Thoracic aorta (tissue), 2 donors: ENCODE measurements at regions not wholly inside any gene's neighbourhood (a gene's known extent, or its start where the extent isn't known, plus 50 kb on each side); places are given as distances from the start of the nearest gene placed in this dataset.

Experiments used
- ATAC-seq: fragments of 150-250 bp; one replicate; pipeline ENCODE4 v1.8.0; 2017; ENCODE audit warnings: low read depth; ENCODE audit not compliant: insufficient number of reproducible peaks, low FRiP score
- DNase-seq: peaks from one replicate; pipeline ENCODE4 v3.0.0-alpha.2; 2020; ENCODE audit warnings: low spot score
- H3K27ac ChIP-seq, 2 donors: fragments of 200-600 bp; sonication (generic); 1 replicate in 1 of 2; 2 replicates in 1 of 2; pipeline ENCODE4 v1.5.1; 2016; ENCODE audit warnings: mild to moderate bottlenecking in 2 of 2, moderate library complexity in 2 of 2
- H3K27me3 ChIP-seq: fragments of 200-600 bp; sonication (generic); replicated peaks from 2 replicates; pipeline ENCODE4 v1.6.0; 2016; ENCODE audit warnings: mild to moderate bottlenecking; ENCODE audit not compliant: insufficient read depth
- H3K36me3 ChIP-seq: fragments of 200-600 bp; sonication (generic); one replicate; pipeline ENCODE4 v1.5.1; 2016
- H3K4me1 ChIP-seq, 2 donors: fragments of 200-600 bp; sonication (generic); 1 replicate in 1 of 2; 2 replicates in 1 of 2; pipeline versions ENCODE4 v1.5.1 to v1.6.0; 2016; ENCODE audit warnings: low read depth in 2 of 2, mild to moderate bottlenecking in 1 of 2; ENCODE audit not compliant: control insufficient read depth in 1 of 2
- H3K4me3 ChIP-seq: fragments of 200-600 bp; sonication (generic); 2 replicates; pipeline ENCODE4 v1.5.1; 2016; ENCODE audit warnings: mild to moderate bottlenecking
- H3K9me3 ChIP-seq: fragments of 200-600 bp; sonication (generic); 2 replicates; pipeline ENCODE4 v1.5.1; 2016
- TF ChIP-seq, protein P1 (sequence below): fragments of 200-600 bp; sonication (generic); IDR thresholded peaks from one replicate; pipeline ENCODE4 v1.5.1; 2019; ENCODE audit warnings: antibody characterized with exemption

DNA sequence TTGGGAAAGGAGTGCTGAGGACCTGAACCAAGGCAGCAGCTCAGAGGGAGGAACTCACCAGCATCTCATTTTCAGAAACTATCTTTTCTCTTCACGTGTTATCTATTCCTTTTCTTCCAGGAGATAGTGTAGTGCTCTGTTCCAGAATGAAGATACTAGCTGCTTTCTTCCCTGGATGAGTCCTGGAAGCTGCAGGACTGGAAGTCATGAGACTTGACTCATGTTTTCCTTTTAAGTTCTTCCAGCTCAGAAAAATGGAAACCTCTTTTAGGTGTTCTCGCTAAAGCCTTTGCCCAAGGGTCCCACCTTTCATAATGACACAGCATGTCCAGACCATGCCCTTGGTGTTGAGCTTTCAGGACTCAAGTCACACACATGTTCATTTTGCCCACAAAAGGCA lies 106.7 kb downstream of the UNC5CL start:
- no peak overlapping the region for H3K4me3 ChIP-seq
- DNase-seq (no peak), ATAC-seq (no peak)
- no peaks in the 10 kb centered on the region for H3K4me1 ChIP-seq
- H3K27me3 ChIP-seq, result no peaks in the 10 kb centered on the region
- H3K9me3 ChIP-seq, result no peaks in the 10 kb centered on the region
- no peaks in the 10 kb centered on the region for H3K36me3 ChIP-seq
- TF ChIP-seq, protein P1, sequence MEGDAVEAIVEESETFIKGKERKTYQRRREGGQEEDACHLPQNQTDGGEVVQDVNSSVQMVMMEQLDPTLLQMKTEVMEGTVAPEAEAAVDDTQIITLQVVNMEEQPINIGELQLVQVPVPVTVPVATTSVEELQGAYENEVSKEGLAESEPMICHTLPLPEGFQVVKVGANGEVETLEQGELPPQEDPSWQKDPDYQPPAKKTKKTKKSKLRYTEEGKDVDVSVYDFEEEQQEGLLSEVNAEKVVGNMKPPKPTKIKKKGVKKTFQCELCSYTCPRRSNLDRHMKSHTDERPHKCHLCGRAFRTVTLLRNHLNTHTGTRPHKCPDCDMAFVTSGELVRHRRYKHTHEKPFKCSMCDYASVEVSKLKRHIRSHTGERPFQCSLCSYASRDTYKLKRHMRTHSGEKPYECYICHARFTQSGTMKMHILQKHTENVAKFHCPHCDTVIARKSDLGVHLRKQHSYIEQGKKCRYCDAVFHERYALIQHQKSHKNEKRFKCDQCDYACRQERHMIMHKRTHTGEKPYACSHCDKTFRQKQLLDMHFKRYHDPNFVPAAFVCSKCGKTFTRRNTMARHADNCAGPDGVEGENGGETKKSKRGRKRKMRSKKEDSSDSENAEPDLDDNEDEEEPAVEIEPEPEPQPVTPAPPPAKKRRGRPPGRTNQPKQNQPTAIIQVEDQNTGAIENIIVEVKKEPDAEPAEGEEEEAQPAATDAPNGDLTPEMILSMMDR, result no peak
- H3K27ac ChIP-seq, result no peak overlapping the region

DNA sequence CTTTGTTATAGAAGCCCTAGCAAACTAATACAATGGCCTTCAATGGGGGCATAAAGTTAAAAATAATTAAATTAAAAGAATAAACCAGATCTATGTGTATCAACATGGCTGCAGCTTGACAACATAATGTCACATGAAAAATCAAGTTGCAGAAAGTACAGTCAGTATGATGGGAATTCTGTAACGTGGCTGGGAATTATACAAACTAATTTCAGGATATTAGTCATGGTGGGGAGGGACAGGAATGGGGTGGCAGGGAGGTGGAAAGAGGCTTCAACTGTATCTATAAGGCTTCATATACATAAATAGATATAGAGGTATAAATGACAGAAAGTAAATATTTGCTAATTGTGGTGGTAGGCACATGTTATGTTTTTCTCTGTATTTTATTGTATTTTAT lies 107.1 kb downstream of the UNC5CL start:
- H3K4me1 ChIP-seq, result no peaks in the 10 kb centered on the region
- no peak overlapping the region for H3K27ac ChIP-seq
- H3K36me3 ChIP-seq, result no peaks in the 10 kb centered on the region
- no peaks in the 10 kb centered on the region for H3K9me3 ChIP-seq
- no peak overlapping the region for H3K4me3 ChIP-seq
- TF ChIP-seq, protein P1, result no peak
- no peaks in the 10 kb centered on the region for H3K27me3 ChIP-seq
- ATAC-seq (no peak), DNase-seq (no peak)

DNA sequence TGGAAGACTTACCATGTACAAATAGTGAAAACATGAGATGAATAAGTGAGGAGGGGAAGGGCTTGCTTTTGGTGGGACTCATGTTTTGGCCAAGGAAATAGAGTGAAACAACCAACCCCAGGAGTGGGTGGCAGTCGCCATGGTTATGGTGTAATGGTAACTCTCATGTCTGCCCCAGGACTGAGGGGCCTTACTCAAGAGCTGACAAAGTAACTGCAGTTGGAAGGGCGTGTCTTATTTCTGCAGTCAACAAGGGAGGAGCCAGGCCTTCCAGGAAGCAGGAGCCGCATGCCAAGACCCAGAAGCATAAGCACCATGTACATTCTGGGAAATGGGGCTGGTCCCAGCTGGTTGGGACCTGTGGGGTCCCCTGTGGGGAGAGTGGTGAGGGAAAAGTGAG lies 108.5 kb downstream of the UNC5CL start:
- no peak for ATAC-seq
- H3K4me3 ChIP-seq, result no peak overlapping the region
- H3K4me1 ChIP-seq, result no peaks in the 10 kb centered on the region
- no peaks in the 10 kb centered on the region for H3K36me3 ChIP-seq
- no peaks in the 10 kb centered on the region for H3K27me3 ChIP-seq
- TF ChIP-seq, protein P1, result no peak
- no peak overlapping the region for H3K27ac ChIP-seq
- no peaks in the 10 kb centered on the region for H3K9me3 ChIP-seq
- no peak for DNase-seq

DNA sequence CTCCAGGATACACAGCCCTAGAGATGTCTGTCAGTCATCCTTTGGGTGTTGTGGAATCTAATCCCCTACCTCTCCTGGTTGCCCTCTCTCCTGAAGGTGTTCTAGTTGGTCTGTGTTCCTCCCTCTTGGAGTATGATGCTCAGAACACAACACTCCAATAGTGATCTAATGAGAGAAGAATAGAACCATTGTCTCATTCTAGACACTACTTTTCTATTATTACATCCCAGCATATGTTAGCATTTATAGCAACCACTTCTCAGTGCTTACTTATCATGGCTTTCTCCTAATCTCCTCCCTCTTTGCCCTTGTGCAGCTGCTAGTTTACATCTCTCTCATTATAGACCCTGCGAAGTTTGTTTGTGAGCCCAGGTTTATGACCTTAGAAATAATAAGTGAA lies 109.0 kb downstream of the UNC5CL start:
- Histone ChIP-seq H3K27ac (no peak overlapping the region), H3K36me3 (no peaks in the 10 kb centered on the region), H3K27me3 (no peaks in the 10 kb centered on the region), H3K4me3 (no peak overlapping the region), H3K4me1 (no peaks in the 10 kb centered on the region), H3K9me3 (no peaks in the 10 kb centered on the region)
- TF ChIP-seq, protein P1, result no peak
- ATAC-seq, result no peak
- no peak for DNase-seq

DNA sequence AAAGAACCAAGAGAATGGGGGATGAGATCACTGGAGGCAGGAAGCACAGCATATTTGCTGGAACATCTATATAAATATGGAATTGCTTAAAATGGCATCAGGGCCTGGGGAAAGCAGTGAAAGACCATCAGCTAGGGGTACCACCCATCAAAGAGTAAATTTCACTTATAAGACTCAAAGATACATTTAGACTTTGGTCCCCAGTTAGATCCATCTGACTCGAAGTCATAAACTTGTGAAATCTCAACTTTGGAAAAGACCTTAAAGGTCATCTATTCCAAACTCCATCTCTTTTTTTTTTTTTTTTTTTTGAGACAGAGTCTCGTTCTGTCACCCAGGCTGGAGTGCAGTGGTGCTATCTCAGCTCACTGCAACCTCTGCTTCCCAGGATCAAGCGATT lies 109.8 kb downstream of the UNC5CL start:
- H3K27ac ChIP-seq, result no peak overlapping the region
- no peak overlapping the region for H3K4me3 ChIP-seq
- DNase-seq, result no peak
- no peaks in the 10 kb centered on the region for H3K27me3 ChIP-seq
- H3K9me3 ChIP-seq, result no peaks in the 10 kb centered on the region
- H3K4me1 ChIP-seq, result no peaks in the 10 kb centered on the region
- no peaks in the 10 kb centered on the region for H3K36me3 ChIP-seq
- TF ChIP-seq, protein P1, result no peak
- ATAC-seq, result no peak
